ENCODE measurements at regions not wholly inside any gene's neighbourhood (a gene's known extent, or its start where the extent isn't known, plus 50 kb on each side); places are given as distances from the start of the nearest gene placed in this dataset.

GRCh38 chr13:65746406-65746921, 1483.7 kb downstream of the PCDH9 start:
- TF ChIP-seq, protein P1, sequence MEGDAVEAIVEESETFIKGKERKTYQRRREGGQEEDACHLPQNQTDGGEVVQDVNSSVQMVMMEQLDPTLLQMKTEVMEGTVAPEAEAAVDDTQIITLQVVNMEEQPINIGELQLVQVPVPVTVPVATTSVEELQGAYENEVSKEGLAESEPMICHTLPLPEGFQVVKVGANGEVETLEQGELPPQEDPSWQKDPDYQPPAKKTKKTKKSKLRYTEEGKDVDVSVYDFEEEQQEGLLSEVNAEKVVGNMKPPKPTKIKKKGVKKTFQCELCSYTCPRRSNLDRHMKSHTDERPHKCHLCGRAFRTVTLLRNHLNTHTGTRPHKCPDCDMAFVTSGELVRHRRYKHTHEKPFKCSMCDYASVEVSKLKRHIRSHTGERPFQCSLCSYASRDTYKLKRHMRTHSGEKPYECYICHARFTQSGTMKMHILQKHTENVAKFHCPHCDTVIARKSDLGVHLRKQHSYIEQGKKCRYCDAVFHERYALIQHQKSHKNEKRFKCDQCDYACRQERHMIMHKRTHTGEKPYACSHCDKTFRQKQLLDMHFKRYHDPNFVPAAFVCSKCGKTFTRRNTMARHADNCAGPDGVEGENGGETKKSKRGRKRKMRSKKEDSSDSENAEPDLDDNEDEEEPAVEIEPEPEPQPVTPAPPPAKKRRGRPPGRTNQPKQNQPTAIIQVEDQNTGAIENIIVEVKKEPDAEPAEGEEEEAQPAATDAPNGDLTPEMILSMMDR (IDR thresholded peaks at IDR 0.05; ENCODE audit: insufficient read depth, low read depth, low read length, missing control alignments) = no peak
- no peak overlapping the region for H3K4me3 ChIP-seq (ENCODE audit: low read length)
- DNase-seq (ENCODE audit: low read depth) = no peak

GRCh38 chr13:65744836-65745235, 1485.3 kb downstream of the PCDH9 start:
- no peak overlapping the region for H3K4me3 ChIP-seq (ENCODE audit: low read length)
- DNase-seq (ENCODE audit: low read depth) = no peak
- TF ChIP-seq, protein P1 (IDR thresholded peaks at IDR 0.05; ENCODE audit: insufficient read depth, low read depth, low read length, missing control alignments) = no peak

GRCh38 chr13:65733110-65733509, 1497.0 kb downstream of the PCDH9 start:
- DNase-seq (ENCODE audit: low read depth) = no peak
- TF ChIP-seq, protein P1 (IDR thresholded peaks at IDR 0.05; ENCODE audit: insufficient read depth, low read depth, low read length, missing control alignments) = no peak
- H3K4me3 ChIP-seq (ENCODE audit: low read length) = no peak overlapping the region

- DNase-seq (ENCODE audit: low read depth) = no peak
- no peak overlapping the region for H3K4me3 ChIP-seq (ENCODE audit: low read length)
- TF ChIP-seq, protein P1 (IDR thresholded peaks at IDR 0.05; ENCODE audit: insufficient read depth, low read depth, low read length, missing control alignments) = no peak
Observed at GRCh38 chr13:65727070-65727469, 1503.1 kb downstream of the PCDH9 start.

DNA sequence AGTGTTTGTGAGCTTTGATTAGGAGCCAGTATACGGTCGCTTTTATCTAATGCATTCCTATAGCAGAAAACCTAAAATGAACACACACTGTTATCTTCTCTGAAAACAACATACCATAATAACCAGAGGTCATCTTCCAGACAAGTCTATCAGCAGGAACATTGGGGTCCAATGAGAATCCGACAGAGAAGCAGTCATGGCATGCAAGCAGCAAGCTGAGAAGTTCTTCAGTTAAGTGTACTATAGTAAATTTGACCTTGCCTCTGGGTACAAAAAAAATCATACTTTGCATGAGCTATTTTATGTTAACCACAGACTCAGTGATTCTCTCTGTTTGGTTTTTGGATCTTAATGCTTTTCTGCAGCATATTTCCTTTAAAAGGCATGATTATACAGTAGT, 1505.1 kb downstream of the PCDH9 start:
- DNase-seq (ENCODE audit: low read depth) = no peak
- TF ChIP-seq, protein P1 (IDR thresholded peaks at IDR 0.05; ENCODE audit: insufficient read depth, low read depth, low read length, missing control alignments) = no peak
- H3K4me3 ChIP-seq (ENCODE audit: low read length) = no peak overlapping the region

- DNase-seq (ENCODE audit: low read depth) = no peak
- H3K4me3 ChIP-seq (ENCODE audit: low read length) = no peak overlapping the region
- TF ChIP-seq, protein P1 (IDR thresholded peaks at IDR 0.05; ENCODE audit: insufficient read depth, low read depth, low read length, missing control alignments) = no peak
Observed at GRCh38 chr13:65724226-65724625, 1505.9 kb downstream of the PCDH9 start.

DNA sequence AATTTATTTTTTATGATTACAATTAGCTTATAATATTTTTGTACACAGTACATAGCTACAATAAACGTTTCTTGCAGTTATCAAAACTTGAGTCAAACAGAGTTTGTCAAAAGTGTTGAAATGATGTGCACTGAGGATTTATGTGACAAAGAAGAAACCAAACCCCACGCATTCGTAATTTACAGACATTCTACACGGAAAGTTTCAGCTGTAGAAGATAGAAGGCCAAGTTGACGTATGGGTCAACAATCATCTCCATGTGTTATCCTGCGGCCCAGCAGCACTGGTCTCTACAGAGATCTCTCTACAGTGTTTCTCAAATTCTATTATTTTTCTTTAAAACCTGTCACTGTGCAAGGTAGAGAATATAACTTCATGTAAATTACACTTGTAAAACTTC, 1507.6 kb downstream of the PCDH9 start:
- no peak overlapping the region for H3K4me3 ChIP-seq (ENCODE audit: low read length)
- no peak for DNase-seq (ENCODE audit: low read depth)
- TF ChIP-seq, protein P1 (IDR thresholded peaks at IDR 0.05; ENCODE audit: insufficient read depth, low read depth, low read length, missing control alignments) = no peak

Data from epithelial cell of esophagus (primary cell).